Body of pancreas (tissue), 4 donors: ENCODE measurements at regions not wholly inside any gene's neighbourhood (a gene's known extent, or its start where the extent isn't known, plus 50 kb on each side); places are given as distances from the start of the nearest gene placed in this dataset.

ENCODE experiments used
- POLR2A ChIP-seq, 3 donors: fragments of 450-650 bp; IDR thresholded peaks; one replicate each; pipeline ENCODE4 v1.6.1; 2016; ENCODE audit warnings: antibody characterized with exemption in 3 of 3, mild to moderate bottlenecking in 2 of 3
- TF ChIP-seq, protein P1 (sequence below), 7 experiments: fragments of 450-650 bp in 4 of 7; fragments of 200-600 bp in 3 of 7; sonication (generic) in 3 of 7; IDR thresholded peaks; one replicate each; pipeline ENCODE4 v1.5.1; 2016 to 2019; ENCODE audit warnings: antibody characterized with exemption in 7 of 7

DNA sequence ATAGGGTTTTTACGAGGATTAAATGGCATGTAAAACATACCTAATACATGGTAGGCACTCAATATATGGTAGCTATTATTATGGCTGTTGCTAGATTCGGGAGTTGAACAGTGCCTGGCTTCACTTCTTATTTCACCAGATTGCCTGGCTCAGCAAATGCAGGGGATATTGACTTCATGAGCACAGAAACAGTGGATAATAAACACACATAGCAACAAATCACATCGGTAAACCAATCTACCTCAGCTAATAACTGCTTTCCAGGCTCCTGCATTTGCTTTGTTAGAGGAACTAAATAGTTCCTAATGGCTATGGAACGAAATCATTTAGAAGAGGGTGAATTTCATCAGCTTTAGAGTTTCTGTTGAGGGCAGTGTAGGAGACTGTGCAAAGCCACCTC is 105.2 kb upstream of the TMCC3 start:
- TF ChIP-seq, protein P1, sequence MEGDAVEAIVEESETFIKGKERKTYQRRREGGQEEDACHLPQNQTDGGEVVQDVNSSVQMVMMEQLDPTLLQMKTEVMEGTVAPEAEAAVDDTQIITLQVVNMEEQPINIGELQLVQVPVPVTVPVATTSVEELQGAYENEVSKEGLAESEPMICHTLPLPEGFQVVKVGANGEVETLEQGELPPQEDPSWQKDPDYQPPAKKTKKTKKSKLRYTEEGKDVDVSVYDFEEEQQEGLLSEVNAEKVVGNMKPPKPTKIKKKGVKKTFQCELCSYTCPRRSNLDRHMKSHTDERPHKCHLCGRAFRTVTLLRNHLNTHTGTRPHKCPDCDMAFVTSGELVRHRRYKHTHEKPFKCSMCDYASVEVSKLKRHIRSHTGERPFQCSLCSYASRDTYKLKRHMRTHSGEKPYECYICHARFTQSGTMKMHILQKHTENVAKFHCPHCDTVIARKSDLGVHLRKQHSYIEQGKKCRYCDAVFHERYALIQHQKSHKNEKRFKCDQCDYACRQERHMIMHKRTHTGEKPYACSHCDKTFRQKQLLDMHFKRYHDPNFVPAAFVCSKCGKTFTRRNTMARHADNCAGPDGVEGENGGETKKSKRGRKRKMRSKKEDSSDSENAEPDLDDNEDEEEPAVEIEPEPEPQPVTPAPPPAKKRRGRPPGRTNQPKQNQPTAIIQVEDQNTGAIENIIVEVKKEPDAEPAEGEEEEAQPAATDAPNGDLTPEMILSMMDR (IDR thresholded peaks at IDR 0.05), result no peak
- TF ChIP-seq POLR2A (IDR thresholded peaks at IDR 0.05), result no peak
